ENCODE measurements at regions not wholly inside any gene's neighbourhood (a gene's known extent, or its start where the extent isn't known, plus 50 kb on each side); places are given as distances from the start of the nearest gene placed in this dataset.

DNA sequence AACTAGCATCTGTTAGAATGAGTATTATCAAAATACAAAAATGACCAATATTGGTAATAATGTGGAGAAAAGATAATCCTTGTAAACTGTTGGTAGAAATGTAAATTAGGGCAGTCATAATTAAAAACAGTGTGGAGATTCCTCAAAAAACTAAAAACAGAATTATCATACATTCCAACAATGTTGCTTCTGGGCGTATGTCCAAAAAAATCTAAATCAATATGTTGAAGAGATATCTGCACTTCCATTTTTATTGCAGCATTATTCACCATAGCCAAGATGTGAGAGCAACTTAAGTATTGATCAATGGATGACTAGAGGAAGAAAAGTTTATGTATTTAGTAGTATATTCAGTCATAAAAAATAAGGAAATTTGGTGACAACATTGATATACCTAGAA lies 59.8 kb upstream of the OR9G4 start:
- H3K4me3 Mint-ChIP-seq (ENCODE audit: unreplicated experiment) = no peak overlapping the region
- intact Hi-C loops (cut with micrococcal nuclease; ENCODE audit: unreplicated experiment) = no loop called here
- H3K9me3 Mint-ChIP-seq (ENCODE audit: unreplicated experiment) = no peaks in the 10 kb centered on the region
- Histone ChIP-seq H3K36me3 (ENCODE audit: control insufficient read depth, insufficient read depth, low read length) (no peaks in the 10 kb centered on the region), H3K27me3 (replicated peaks; ENCODE audit: control insufficient read depth, insufficient read depth, low read length) (no peaks in the 10 kb centered on the region), H3K9me3 (no peaks in the 10 kb centered on the region), H3K4me1 (no peaks in the 10 kb centered on the region), H3K4me3 (ENCODE audit: low read depth, low read length) (no peak overlapping the region)
- ChIA-PET CTCF (no interaction called here), POLR2A (no interaction called here)
- H3K4me1 Mint-ChIP-seq (ENCODE audit: low read depth, unreplicated experiment) = no peaks in the 10 kb centered on the region
- TF ChIP-seq CTCF (IDR thresholded peaks at IDR 0.05; ENCODE audit: insufficient read depth in 1 of 2, low read depth in 1 of 2, low read length in 1 of 2, severe bottlenecking in 1 of 2, unreplicated experiment in 1 of 2) = no peak
- H3K27ac Mint-ChIP-seq (ENCODE audit: unreplicated experiment) = no peak overlapping the region
- no peaks in the 10 kb centered on the region for H3K36me3 Mint-ChIP-seq (ENCODE audit: insufficient read depth, unreplicated experiment)
- no peaks in the 10 kb centered on the region for H3K27me3 Mint-ChIP-seq (ENCODE audit: insufficient read depth, unreplicated experiment)
- no TSS peak for BruUV-seq (replicated peaks)
- DNase-seq = no peak

DNA sequence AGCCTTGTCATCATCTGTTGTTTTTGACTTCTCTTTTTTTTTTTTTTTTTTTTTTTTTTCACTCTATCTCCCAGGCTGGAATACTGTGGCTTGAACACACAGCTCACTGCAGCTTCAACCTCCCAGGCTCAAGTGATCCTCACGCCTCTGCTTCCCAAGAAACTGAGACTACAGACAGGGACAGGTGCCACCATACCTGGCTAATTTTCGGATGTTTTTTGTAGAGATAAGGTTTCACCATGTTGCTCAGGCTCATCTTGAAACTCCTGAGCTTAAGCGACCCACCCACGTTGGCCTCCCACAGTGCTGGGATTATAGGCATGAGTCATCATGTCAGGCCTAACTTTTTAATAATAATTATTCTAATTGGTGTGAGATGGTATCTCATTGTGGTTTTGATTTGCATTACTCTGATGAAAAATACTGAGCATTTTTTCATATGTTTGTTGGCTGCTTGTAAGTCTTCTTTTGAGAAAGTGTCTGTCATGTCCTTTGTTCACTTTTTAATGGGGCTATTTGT lies 51.3 kb upstream of the OR9G4 start:
- Mint-ChIP-seq H3K27ac (ENCODE audit: unreplicated experiment) (no peak overlapping the region), H3K36me3 (ENCODE audit: insufficient read depth, unreplicated experiment) (no peaks in the 10 kb centered on the region), H3K27me3 (ENCODE audit: insufficient read depth, unreplicated experiment) (peaks cover 7% of the 10 kb centered on the region), H3K4me3 (ENCODE audit: unreplicated experiment) (no peak overlapping the region), H3K4me1 (ENCODE audit: low read depth, unreplicated experiment) (no peaks in the 10 kb centered on the region), H3K9me3 (ENCODE audit: unreplicated experiment) (no peaks in the 10 kb centered on the region)
- Histone ChIP-seq H3K9me3 (no peaks in the 10 kb centered on the region), H3K36me3 (ENCODE audit: control insufficient read depth, insufficient read depth, low read length) (no peaks in the 10 kb centered on the region), H3K27me3 (replicated peaks; ENCODE audit: control insufficient read depth, insufficient read depth, low read length) (no peaks in the 10 kb centered on the region), H3K4me3 (ENCODE audit: low read depth, low read length) (no peak overlapping the region), H3K4me1 (no peaks in the 10 kb centered on the region)
- ChIA-PET POLR2A (no interaction called here), CTCF (no interaction called here)
- TF ChIP-seq CTCF (IDR thresholded peaks at IDR 0.05; ENCODE audit: insufficient read depth in 1 of 2, low read depth in 1 of 2, low read length in 1 of 2, severe bottlenecking in 1 of 2, unreplicated experiment in 1 of 2) = no peak
- intact Hi-C loops (cut with micrococcal nuclease; ENCODE audit: unreplicated experiment) = no loop called here
- no TSS peak for BruUV-seq (replicated peaks)
- DNase-seq = no peak
